Left ventricle myocardium inferior (tissue), 1 donor: ENCODE measurements at regions not wholly inside any gene's neighbourhood (a gene's known extent, or its start where the extent isn't known, plus 50 kb on each side); places are given as distances from the start of the nearest gene placed in this dataset.

Experiments used
- DNase-seq: peaks from one replicate; pipeline ENCODE4 v3.0.0-alpha.2; 2020
- H3K27ac ChIP-seq: fragments of 200-600 bp; replicated peaks from 2 replicates; pipeline ENCODE4 v1.8.0; 2021
- H3K27me3 ChIP-seq: fragments of 200-600 bp; 2 replicates; pipeline ENCODE4 v1.8.0; 2021; ENCODE audit warnings: low read depth
- H3K36me3 ChIP-seq: fragments of 200-600 bp; 2 replicates; pipeline ENCODE4 v1.8.0; 2021
- H3K4me1 ChIP-seq: fragments of 200-600 bp; 2 replicates; pipeline ENCODE4 v1.8.0; 2021
- H3K4me3 ChIP-seq: fragments of 200-600 bp; 2 replicates; pipeline ENCODE4 v1.8.0; 2021; ENCODE audit warnings: mild to moderate bottlenecking, moderate library complexity
- H3K9me3 ChIP-seq: fragments of 200-600 bp; replicated peaks from 2 replicates; pipeline ENCODE4 v1.8.0; 2021
- CTCF ChIP-seq: fragments of 200-600 bp; IDR thresholded peaks from 2 replicates; pipeline ENCODE4 v1.8.0; 2021; ENCODE audit warnings: antibody characterized with exemption, mild to moderate bottlenecking, borderline replicate concordance
- intact Hi-C: fragments of 100-400 bp; cut with micrococcal nuclease; formaldehyde crosslinking; loops from one replicate; pipeline ENCODE4 v1.11.0; 2022
- donor health status: DM: no; HTN: yes; CAD: no; lungs with severe emphysema.

GRCh38 chr9:11016081-11016480 lies 403.3 kb upstream of the PTPRD start:
- H3K9me3 ChIP-seq = peaks cover 22% of the 10 kb centered on the region
- TF ChIP-seq CTCF = no peak
- H3K36me3 ChIP-seq = no peaks in the 10 kb centered on the region
- no peaks in the 10 kb centered on the region for H3K27me3 ChIP-seq
- intact Hi-C loops = no loop called here
- no peak for DNase-seq
- no peaks in the 10 kb centered on the region for H3K4me1 ChIP-seq
- H3K27ac ChIP-seq = no peak overlapping the region
- H3K4me3 ChIP-seq = no peak overlapping the region

DNA sequence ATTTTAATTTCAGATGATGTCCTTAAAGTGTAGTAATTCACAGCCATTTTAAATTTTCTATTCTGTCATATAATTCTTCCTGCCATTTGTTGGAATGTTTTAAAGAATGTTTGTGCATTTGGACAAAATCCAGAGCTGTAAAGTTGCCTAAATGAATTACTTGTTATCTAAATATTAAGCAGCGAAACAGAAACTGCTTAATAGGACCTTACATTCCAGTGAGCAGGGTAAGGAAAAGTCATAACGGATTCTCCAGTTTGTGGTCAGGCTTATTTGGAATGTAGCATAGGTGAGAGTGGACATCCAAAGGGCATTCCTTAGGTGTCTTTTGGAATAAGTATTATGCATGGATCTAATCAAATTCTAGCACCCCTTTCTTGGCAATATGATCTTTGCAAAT lies 410.4 kb upstream of the PTPRD start:
- Histone ChIP-seq H3K9me3 (no peaks in the 10 kb centered on the region), H3K27ac (no peak overlapping the region), H3K36me3 (no peaks in the 10 kb centered on the region), H3K4me1 (no peaks in the 10 kb centered on the region), H3K4me3 (no peak overlapping the region), H3K27me3 (no peaks in the 10 kb centered on the region)
- intact Hi-C loops = no loop called here
- no peak for TF ChIP-seq CTCF
- DNase-seq = no peak

- no peaks in the 10 kb centered on the region for H3K9me3 ChIP-seq
- no peak for DNase-seq
- no peaks in the 10 kb centered on the region for H3K27me3 ChIP-seq
- no peak overlapping the region for H3K4me3 ChIP-seq
- intact Hi-C loops = no loop called here
- no peak overlapping the region for H3K27ac ChIP-seq
- H3K4me1 ChIP-seq = no peaks in the 10 kb centered on the region
- H3K36me3 ChIP-seq = no peaks in the 10 kb centered on the region
- TF ChIP-seq CTCF = no peak
Measured at GRCh38 chr9:11025775-11026174, 413.0 kb upstream of the PTPRD start.

DNA sequence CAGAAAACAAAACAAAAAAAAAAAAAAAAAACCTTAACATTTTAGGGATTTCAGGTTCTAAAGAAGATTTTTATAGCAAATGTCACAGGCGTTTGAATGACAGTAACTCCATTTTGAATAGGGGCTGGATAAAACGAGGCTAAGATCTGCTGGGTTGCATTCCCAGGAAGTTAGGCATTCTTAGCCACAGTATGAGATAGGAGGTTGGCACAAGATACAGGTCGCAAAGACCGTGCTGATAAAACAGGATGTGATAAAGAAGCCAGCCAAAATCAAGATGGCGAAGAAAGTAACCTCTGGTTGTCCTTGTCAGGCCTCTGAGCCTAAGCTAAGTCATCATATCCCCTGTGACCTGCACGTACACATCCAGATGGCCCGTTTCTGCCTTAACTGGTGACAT lies 425.6 kb upstream of the PTPRD start:
- H3K4me1 ChIP-seq = no peaks in the 10 kb centered on the region
- H3K27me3 ChIP-seq = no peaks in the 10 kb centered on the region
- no peaks in the 10 kb centered on the region for H3K36me3 ChIP-seq
- no peak for TF ChIP-seq CTCF
- intact Hi-C loops = no loop called here
- H3K9me3 ChIP-seq = no peaks in the 10 kb centered on the region
- no peak overlapping the region for H3K4me3 ChIP-seq
- DNase-seq = no peak
- no peak overlapping the region for H3K27ac ChIP-seq

DNA sequence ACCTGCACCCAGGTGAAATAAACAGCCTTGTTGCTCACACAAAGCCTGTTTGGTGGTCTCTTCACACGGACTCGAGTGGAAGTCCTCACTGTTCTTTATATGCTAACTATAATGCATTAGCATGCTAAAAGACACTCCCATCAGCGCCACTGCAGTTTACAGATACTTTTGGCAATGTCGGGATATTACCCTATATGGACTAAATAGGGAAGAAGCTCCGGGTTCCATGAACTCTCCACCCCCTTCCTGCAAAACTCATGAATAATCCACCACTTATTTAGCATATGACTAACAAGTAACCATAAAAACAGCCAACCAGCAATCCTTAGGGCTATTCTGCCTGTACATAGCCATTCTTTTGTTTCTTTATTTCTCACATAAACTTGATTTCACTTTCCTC lies 426.2 kb upstream of the PTPRD start:
- no peak for TF ChIP-seq CTCF
- no peaks in the 10 kb centered on the region for H3K9me3 ChIP-seq
- no peak overlapping the region for H3K4me3 ChIP-seq
- DNase-seq = no peak
- H3K27ac ChIP-seq = no peak overlapping the region
- H3K4me1 ChIP-seq = no peaks in the 10 kb centered on the region
- no peaks in the 10 kb centered on the region for H3K36me3 ChIP-seq
- intact Hi-C loops = no loop called here
- H3K27me3 ChIP-seq = no peaks in the 10 kb centered on the region

DNA sequence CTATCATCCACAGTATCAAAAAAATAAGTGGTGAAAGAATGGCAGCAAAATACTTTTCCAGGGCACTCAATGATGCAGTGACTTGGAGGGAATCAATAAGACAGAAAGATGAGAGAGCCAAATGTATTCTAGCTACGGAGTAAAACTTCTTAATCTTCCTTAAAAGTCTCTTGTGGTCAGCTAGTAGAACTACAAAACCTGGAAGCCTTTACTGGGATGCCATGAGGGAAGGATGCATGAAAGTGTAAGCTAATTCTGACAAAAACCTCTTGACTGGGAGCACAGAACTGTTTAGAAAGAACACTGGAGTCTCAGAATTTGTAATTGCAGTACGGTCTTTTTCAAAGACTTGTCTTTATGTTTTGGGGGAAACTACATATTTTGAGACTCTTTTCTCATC lies 432.8 kb upstream of the PTPRD start:
- H3K27me3 ChIP-seq = no peaks in the 10 kb centered on the region
- no peak overlapping the region for H3K27ac ChIP-seq
- intact Hi-C loops = no loop called here
- no peaks in the 10 kb centered on the region for H3K9me3 ChIP-seq
- H3K36me3 ChIP-seq = no peaks in the 10 kb centered on the region
- no peak overlapping the region for H3K4me3 ChIP-seq
- no peak for DNase-seq
- no peaks in the 10 kb centered on the region for H3K4me1 ChIP-seq
- no peak for TF ChIP-seq CTCF
